WERI-Rb-1 (cell line): ENCODE measurements at regions not wholly inside any gene's neighbourhood (a gene's known extent, or its start where the extent isn't known, plus 50 kb on each side); places are given as distances from the start of the nearest gene placed in this dataset.

ENCODE experiments used
- DNase-seq: peaks from one replicate; pipeline ENCODE4 v3.0.0-alpha.2; 2020
- H3K27ac ChIP-seq: fragments of 250-450 bp; sonication (Bioruptor Pico); 2 replicates; pipeline ENCODE4 v1.5.1; 2020; ENCODE audit warnings: mild to moderate bottlenecking, moderate library complexity
- H3K27me3 ChIP-seq: fragments of 250-450 bp; sonication (Bioruptor Pico); 2 replicates; pipeline ENCODE4 v1.5.1; 2021; ENCODE audit warnings: mild to moderate bottlenecking, low read depth, moderate library complexity; ENCODE audit not compliant: insufficient read depth, severe bottlenecking
- H3K36me3 ChIP-seq: fragments of 250-450 bp; sonication (Bioruptor Pico); 2 replicates; pipeline ENCODE4 v1.5.1; 2020; ENCODE audit warnings: mild to moderate bottlenecking, moderate library complexity
- H3K4me3 ChIP-seq: 2 replicates; pipeline ENCODE4 v1.5.1; 2011; ENCODE audit warnings: low read depth, mild to moderate bottlenecking, control low read depth, low read length
- H3K9me3 ChIP-seq: fragments of 250-450 bp; sonication (Bioruptor Pico); 2 replicates; pipeline ENCODE4 v1.5.1; 2021; ENCODE audit warnings: mild to moderate bottlenecking, moderate library complexity; ENCODE audit not compliant: severe bottlenecking
- TF ChIP-seq, protein P1 (sequence below): IDR thresholded peaks from 2 replicates; pipeline ENCODE4 v1.5.1; 2011; ENCODE audit warnings: low read depth, mild to moderate bottlenecking, control low read depth, inconsistent platforms, low read length

DNA sequence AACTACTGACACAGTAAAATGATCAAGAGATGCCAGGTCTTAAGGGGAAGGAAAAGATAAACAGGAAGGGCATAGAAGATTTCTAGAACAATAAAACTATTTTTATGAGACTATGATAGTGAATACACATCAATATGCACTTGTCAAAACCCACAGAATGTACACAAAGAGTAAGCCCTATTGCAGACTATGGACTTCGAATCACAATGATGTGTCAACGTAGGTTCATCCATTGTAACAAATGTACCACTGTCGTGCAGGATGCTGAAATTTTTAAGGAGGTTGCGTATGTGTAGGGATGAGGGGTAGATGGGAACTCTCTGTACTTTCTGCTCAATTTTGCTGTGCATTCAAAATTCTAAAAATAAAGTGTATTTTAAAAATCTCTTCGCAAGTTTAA, 171.9 kb downstream of the KLF12 start:
- no peaks in the 10 kb centered on the region for H3K36me3 ChIP-seq
- no peaks in the 10 kb centered on the region for H3K27me3 ChIP-seq
- no peak for DNase-seq
- H3K27ac ChIP-seq = no peak overlapping the region
- no peaks in the 10 kb centered on the region for H3K9me3 ChIP-seq
- TF ChIP-seq, protein P1, sequence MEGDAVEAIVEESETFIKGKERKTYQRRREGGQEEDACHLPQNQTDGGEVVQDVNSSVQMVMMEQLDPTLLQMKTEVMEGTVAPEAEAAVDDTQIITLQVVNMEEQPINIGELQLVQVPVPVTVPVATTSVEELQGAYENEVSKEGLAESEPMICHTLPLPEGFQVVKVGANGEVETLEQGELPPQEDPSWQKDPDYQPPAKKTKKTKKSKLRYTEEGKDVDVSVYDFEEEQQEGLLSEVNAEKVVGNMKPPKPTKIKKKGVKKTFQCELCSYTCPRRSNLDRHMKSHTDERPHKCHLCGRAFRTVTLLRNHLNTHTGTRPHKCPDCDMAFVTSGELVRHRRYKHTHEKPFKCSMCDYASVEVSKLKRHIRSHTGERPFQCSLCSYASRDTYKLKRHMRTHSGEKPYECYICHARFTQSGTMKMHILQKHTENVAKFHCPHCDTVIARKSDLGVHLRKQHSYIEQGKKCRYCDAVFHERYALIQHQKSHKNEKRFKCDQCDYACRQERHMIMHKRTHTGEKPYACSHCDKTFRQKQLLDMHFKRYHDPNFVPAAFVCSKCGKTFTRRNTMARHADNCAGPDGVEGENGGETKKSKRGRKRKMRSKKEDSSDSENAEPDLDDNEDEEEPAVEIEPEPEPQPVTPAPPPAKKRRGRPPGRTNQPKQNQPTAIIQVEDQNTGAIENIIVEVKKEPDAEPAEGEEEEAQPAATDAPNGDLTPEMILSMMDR = no peak
- no peak overlapping the region for H3K4me3 ChIP-seq

- no peaks in the 10 kb centered on the region for H3K9me3 ChIP-seq
- H3K27ac ChIP-seq = no peak overlapping the region
- H3K27me3 ChIP-seq = no peaks in the 10 kb centered on the region
- TF ChIP-seq, protein P1 = no peak
- H3K36me3 ChIP-seq = no peaks in the 10 kb centered on the region
- H3K4me3 ChIP-seq = no peak overlapping the region
- DNase-seq = no peak
Measured at GRCh38 chr13:73961181-73961580, 173.0 kb downstream of the KLF12 start.

DNA sequence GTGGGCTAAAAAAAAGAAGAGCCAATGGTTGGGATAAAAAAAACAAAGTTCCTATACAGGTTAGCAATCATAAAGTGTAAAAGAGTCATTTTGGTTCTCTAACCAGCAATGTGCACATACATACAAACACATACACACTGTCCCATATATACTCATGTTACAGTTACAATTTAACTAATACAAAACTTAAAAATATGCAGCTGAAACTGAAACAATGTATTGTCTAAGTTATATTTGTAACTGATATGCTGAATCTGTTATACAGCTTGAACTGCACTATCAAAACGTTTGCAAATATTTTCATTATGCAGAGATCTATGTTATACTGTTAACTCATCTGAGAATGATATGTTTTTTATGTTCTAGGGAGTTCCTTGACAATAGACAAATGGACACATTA, 173.7 kb downstream of the KLF12 start:
- H3K27ac ChIP-seq = no peak overlapping the region

DNA sequence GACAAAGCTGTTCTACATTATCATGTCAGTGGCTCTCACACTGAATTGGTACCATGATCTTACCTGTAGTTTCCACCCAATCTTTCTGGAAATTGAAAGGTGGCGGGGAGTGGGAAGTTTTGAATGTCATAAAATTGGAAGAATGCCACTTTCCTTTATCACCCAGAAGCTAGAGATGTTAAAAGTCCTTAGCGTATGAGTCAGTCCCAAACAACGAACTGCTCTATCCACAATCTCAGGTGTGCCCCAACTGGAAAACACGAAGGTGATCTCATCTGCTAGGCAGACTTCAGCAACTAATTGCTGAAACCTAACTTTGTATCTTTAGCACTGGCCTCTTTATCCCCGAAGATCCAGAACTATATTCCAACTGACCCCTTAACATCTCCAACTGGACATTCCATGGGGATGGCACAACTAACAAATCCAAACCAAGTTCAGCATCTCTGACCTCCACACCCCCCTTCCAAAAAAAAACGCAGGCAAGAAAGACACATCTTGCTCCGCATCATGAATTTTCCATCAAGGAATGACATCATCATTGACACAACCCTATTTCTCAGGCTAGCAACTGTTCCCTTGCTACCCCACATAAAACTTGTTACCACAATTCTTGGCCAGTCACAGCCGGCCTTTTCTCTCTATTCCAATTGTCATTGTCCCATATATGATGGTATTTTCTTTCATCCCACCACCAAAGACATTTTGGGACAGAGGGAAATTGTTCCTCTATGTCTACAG, 175.4 kb downstream of the KLF12 start:
- Histone ChIP-seq H3K27me3 (no peaks in the 10 kb centered on the region), H3K36me3 (no peaks in the 10 kb centered on the region), H3K9me3 (no peaks in the 10 kb centered on the region), H3K27ac (no peak overlapping the region), H3K4me3 (no peak overlapping the region)
- TF ChIP-seq, protein P1 = no peak
- DNase-seq = no peak

More for the DNA sequence above, 173.7 kb downstream of the KLF12 start:
- Histone ChIP-seq H3K9me3 (no peaks in the 10 kb centered on the region), H3K4me3 (no peak overlapping the region), H3K27me3 (no peaks in the 10 kb centered on the region), H3K36me3 (no peaks in the 10 kb centered on the region)
- TF ChIP-seq, protein P1 = no peak
- DNase-seq = no peak

DNA sequence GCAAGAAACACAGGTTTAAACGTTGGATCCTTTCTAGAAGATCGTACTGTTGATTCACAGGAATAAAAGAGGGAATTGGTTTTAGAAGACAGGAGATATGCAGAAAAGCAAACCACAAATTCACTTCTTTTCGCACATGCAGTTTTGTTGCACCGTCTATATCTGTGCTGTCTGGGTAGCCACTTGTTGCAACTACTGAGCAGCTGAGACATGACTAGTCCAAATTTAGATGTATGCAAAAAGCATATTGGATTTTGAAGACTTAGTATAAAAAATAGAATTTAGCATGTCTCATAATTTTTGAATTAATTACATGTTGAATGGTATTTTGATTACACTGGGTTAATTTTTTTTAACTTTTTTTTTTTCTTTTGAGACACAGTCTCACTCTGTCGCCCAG, 176.3 kb downstream of the KLF12 start:
- H3K9me3 ChIP-seq = no peaks in the 10 kb centered on the region
- TF ChIP-seq, protein P1 = no peak
- H3K27me3 ChIP-seq = no peaks in the 10 kb centered on the region
- H3K27ac ChIP-seq = no peak overlapping the region
- no peaks in the 10 kb centered on the region for H3K36me3 ChIP-seq
- H3K4me3 ChIP-seq = no peak overlapping the region
- DNase-seq = no peak
